ENCODE measurements at regions not wholly inside any gene's neighbourhood (a gene's known extent, or its start where the extent isn't known, plus 50 kb on each side); places are given as distances from the start of the nearest gene placed in this dataset.

- no peak for TF ChIP-seq CSRNP3 (CRISPR knock-in tag; IDR thresholded peaks at IDR 0.05)
- TF ChIP-seq SNAI2 (CRISPR knock-in tag; IDR thresholded peaks at IDR 0.05), result no peak
- TF ChIP-seq ZFP3 (CRISPR knock-in tag; IDR thresholded peaks at IDR 0.05), result no peak
- no peak for TF ChIP-seq ZNF70 (CRISPR knock-in tag; IDR thresholded peaks at IDR 0.05)
- no peak for TF ChIP-seq TCF4 (CRISPR knock-in tag; IDR thresholded peaks at IDR 0.05; ENCODE audit: borderline replicate concordance)
- no peak for TF ChIP-seq ZNF565 (CRISPR knock-in tag; conservative IDR thresholded peaks at IDR 0.05; ENCODE audit: low read depth)
- TF ChIP-seq TOX (CRISPR knock-in tag; IDR thresholded peaks at IDR 0.05; ENCODE audit: borderline replicate concordance), result no peak
Observed at GRCh38 chr2:59776726-59777008, 776.8 kb downstream of the BCL11A start.
